D341Med (cell line): ENCODE measurements at regions not wholly inside any gene's neighbourhood (a gene's known extent, or its start where the extent isn't known, plus 50 kb on each side); places are given as distances from the start of the nearest gene placed in this dataset.

Experiments used
- DNase-seq: peaks from one replicate; pipeline ENCODE4 v3.0.0; 2012; ENCODE audit warnings: low spot score

DNA sequence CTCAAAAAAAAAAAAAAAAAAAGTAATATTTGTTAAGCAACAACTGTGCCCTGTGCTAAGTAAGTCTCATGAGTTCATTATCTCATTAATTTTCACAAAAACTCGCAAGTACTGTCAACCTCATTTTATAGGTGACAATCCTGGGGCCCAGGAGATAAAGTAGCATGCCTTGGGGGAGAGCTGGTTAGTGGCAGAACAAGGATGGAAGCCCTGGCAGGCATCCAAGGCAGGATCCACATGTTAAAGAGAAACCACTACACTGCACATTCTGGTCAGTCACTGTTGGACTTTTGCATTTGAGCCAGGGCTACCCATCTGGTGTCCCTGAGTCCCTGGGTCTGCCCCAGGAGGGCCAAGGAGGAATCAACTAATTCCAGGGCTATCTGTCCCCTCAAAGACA lies 54.6 kb downstream of the ZFP36L2 start:
- DNase-seq: no peak

DNA sequence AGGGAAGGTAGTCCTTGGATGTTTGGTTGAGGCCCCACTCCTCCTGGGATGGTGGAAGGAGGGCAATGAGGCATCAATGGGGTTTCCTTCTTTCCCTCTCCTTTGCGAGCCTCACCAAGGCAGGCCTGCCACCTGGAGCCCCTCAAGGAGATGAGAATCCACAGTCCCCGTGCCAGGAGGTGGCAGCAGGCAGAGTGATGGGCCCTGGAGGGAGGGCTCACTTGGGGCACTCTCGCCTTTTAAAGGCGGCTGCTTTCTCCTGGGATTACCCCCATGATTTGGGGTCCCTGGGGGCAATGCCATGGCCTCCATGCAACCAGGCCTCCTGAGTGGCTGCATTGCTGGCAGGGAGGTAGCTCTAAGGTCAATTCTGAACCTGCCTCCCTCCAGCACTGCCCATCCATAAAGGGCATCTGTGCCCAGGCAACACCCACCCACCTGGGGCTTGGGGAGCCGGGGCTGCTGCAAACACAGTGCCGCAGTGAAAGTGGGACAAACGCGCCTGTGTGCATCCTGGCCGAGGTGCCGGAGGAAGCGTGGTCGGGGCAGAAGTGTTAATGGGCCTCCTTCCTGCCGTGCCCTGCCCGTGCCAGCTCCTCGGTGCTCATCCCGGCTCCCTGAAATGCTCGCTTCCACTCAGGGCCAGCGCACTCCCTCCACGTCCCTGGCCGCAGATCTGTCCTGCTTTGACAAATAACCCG lies 55.9 kb downstream of the ZFP36L2 start:
- DNase-seq: no peak

GRCh38 chr2:43169987-43170386 lies 56.4 kb downstream of the ZFP36L2 start:
- DNase-seq: peak; percentile 55

- no peak for DNase-seq
These were observed 57.1 kb downstream of the ZFP36L2 start for GRCh38 chr2:43169099-43169945.

DNA sequence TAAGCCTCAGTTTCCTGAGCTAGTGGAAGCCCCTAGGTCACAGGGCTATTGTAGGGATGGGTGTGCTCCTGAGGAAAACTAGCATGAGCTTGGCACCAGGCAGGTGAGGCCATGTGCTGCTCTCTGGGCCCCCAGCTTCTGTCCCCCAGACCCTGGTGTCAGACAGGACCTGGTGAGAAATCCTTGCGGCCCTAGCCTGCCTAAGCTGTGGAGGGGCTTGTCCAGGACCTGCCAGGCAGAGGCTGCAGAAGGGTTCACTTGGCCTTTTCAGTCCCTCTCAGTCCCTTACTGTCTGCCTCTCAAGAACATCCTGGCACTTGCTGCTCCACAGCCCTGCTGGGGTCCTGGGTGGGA lies 58.4 kb downstream of the ZFP36L2 start:
- no peak for DNase-seq

DNA sequence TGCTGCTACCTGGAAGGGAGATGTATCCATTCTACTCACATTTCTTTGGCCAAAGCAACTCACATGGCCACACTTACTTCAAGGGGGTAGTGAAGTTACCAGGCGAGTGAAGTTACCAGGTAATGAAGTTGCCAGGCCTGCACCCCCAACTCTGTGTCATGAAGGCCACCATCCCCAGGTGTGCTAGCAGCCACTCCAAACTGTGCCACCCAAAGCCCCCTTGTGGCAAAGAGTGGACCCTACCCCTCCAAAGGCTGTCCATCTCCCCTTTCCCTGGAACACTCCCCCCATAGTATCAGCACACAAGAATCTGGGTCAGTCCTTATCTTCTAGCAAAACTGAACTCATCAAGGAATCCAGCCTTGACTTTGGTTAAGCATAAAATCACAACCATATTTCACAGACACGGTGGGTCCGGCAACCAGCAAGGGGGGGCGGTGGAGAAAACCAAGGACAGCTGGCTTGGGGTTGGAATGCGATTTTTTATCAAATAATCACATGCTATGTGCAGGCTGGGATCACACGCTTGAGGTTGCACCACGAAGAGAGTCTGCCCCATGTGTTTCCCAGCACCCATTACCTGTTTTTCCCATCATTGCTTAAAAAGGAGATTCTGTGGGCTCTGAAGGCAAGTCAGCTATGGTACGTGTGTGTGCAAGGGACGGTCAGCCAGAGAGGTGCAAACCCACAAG lies 60.9 kb downstream of the ZFP36L2 start:
- no peak for DNase-seq

- DNase-seq: no peak
These were observed 61.7 kb downstream of the ZFP36L2 start for GRCh38 chr2:43164686-43165085.

DNA sequence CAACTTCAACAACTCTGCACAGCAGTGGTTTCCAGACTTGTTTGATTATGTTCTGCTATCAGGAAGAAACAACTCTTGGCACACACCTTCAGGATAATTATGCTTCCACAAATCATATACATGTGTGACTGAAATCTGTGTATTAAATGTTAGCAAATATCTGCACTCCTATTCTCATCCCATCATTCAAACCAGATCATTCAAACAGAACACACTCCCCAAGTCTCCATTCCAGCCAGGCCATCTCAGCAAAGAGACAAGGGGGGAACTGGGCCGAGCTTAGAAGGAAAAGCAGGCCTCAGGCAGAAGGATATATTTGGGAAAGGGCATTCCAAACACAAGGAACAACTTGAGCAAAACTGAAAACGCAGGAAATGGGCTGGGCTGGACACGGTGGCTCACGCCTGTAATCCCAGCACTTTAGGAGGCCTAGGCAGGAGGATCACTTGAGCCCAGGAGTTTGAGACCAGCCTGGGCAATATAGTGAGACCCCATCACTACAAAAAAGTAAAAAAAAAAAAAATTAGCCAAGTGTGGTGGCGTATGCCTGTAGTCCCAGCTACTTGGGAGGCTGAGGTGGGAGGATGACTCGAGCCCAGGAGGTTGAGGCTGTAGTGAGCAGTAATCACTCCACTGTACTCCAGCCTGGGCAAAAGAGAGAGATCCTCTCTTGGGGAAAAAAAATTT lies 62.7 kb downstream of the ZFP36L2 start:
- DNase-seq: no peak

- no peak for DNase-seq
These were observed 64.0 kb downstream of the ZFP36L2 start for GRCh38 chr2:43162511-43162776.

GRCh38 chr2:43161650-43162510 lies 64.5 kb downstream of the ZFP36L2 start:
- no peak for DNase-seq

DNA sequence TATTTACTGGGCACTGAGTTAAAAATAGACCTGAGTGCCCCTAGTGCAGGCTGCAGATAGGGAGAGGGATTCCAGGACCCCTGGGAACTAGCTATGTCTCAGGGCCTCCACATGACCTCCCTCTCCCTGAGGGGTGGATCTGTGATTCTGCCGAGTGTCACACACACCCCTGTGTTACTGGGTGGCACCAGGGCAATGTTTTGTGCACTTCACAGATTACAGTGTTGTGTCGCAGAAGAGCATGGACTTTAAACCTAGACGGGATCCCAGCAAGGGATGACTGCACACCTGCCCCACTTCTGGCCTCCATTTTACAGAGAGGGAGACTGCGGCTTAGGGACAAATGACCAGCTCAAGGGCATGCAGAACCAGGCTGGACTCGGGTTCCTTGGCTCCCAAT lies 65.6 kb downstream of the ZFP36L2 start:
- no peak for DNase-seq

DNA sequence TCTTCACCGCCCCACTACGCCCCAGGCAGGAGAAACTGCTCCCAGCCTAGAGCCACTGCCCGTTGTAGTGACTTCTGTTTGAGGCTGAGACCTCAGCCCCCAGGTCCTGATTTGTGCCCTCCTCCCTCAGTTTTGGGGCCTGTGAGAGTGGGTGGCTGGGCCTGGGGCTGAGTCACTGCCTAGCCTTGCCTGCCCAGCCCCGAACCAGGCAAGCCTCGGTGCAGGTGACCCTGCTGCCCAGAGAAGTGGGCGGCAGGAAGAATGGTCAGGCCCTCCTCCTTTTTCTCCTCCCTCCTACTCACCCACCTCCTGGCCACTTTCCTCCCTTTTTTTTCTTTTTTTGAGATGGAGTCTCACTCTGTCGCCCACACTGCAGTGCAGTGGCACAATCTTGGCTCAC lies 66.6 kb downstream of the ZFP36L2 start:
- no peak for DNase-seq

GRCh38 chr2:43158259-43158880 lies 68.0 kb downstream of the ZFP36L2 start:
- no peak for DNase-seq

GRCh38 chr2:43157506-43158246 lies 68.7 kb downstream of the ZFP36L2 start:
- DNase-seq: no peak

DNA sequence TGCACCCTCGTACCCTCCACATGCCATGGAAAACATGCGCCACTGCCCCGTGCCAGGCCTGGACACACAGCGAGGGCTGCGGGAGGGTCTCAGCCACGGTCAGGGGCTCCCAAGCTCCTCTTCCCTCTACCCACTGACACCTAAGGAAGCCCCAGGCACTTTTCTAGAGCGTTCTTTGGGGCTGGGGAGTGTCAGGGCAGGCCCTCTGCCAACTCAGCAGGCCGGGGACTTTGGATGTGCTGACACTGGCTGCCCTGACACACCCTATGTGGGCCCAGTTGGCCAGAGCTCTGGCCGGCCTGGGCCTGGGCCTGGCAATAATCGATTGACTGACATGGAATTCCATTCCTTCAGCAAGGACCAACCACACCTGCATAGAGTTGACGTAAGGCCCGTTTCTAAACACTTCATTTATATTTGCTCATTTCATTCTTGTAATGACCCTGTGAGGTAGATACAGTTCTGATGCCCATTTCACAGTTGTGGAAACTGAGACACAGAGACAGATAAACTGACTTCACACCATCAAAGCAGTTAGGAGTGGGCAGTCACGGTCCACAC lies 70.5 kb downstream of the ZFP36L2 start:
- no peak for DNase-seq

GRCh38 chr2:43154685-43155084 lies 71.7 kb downstream of the ZFP36L2 start:
- DNase-seq: no peak

DNA sequence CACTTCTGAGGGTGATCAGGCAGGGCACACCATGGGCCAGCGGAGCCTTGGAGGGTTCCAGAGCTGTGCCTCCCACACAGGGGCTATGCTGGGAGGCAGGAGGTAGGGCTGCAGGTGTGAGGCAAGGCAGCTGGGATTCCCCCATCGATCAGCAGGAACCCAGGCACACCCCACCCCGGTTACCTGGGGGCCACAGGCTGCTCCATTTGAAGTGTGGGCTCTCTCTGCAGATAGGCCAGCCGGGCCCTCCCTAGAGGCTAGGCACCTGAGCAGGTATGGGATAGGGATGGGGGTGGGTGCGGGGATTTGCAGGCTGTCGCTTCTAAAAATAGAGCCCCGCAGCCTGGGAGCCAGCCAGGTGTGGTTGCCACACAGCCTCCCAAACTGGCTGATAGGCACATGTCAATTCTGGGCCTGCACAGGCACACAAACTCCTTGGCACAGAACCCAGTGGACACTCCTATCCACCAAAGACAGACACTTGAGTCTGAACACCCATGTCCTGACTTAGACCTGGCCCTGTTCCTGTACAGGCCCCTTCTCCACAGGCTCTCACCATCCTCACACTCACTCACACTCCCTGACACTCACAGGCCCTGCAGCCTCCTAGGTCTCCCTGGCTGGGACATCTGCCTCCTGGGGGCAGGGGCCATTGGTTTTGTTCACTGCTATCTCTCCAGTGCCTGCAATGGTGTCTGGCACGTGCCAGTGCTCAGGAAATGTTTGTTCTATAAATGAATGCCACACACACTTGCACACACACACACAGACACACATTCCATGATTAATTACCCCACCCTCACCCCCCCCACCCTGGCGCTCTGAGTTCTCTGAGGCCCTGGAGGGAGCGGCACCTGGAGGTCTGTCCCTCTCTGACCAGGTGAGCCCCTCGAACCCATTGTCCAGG lies 73.4 kb downstream of the ZFP36L2 start:
- no peak for DNase-seq

DNA sequence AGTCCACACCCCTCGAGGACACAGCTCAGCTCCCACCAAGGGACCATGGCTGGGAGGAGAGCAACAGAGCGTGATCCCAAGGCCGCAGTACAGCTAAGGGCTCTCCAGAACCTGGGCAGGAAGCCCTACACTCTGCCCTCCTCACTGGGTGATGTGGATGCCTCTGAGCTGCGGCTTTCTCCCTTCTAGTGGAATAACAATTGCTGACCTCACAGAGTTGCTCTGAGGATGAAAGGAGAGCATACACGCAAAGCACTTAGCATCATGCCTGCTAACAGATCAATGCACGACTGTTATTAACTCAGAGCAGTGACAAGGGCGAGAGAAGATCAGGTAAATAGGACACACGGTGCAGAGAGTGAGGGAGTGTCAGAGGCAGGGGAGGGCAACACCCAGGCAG lies 74.2 kb downstream of the ZFP36L2 start:
- DNase-seq: no peak

- no peak for DNase-seq
These were observed 76.8 kb downstream of the ZFP36L2 start for GRCh38 chr2:43149482-43150107.
